ENCODE measurements at regions not wholly inside any gene's neighbourhood (a gene's known extent, or its start where the extent isn't known, plus 50 kb on each side); places are given as distances from the start of the nearest gene placed in this dataset.

GRCh38 chr10:130905386-130905785, 406.1 kb downstream of the TCERG1L start:
- Histone ChIP-seq H3K4me1 (ENCODE audit: insufficient read depth) (no peaks in the 10 kb centered on the region), H3K4me2 (no peak overlapping the region), H3K79me2 (replicated peaks; ENCODE audit: insufficient read depth) (no peaks in the 10 kb centered on the region), H4K20me1 (replicated peaks; ENCODE audit: insufficient read depth) (no peaks in the 10 kb centered on the region), H3K27me3 (ENCODE audit: insufficient read depth) (no peaks in the 10 kb centered on the region), H3F3A (replicated peaks; ENCODE audit: low read depth) (no peaks in the 10 kb centered on the region), H3K4me3 (no peak overlapping the region), H3K36me3 (ENCODE audit: insufficient read depth) (no peaks in the 10 kb centered on the region; the same call in 1 of the 2 replicates), H3K27ac (ENCODE audit: low read depth) (no peak overlapping the region), H2AFZ (no peak overlapping the region), H3K9me2 (ENCODE audit: insufficient read depth) (no peaks in the 10 kb centered on the region)
- peaks cover 2% of the 10 kb centered on the region for H3K27me3 Mint-ChIP-seq (ENCODE audit: insufficient read depth, low read depth, poor library complexity)
- peaks cover 2% of the 10 kb centered on the region; the same call in 1 of the 3 replicates for H3K4me1 Mint-ChIP-seq
- no peak for TF ChIP-seq CREB1 (CRISPR knock-in tag; IDR thresholded peaks at IDR 0.05; ENCODE audit: low read depth)
- TF ChIP-seq ETS1 (IDR thresholded peaks at IDR 0.05), result no peak
- no peak for TF ChIP-seq ZNF114 (CRISPR knock-in tag; IDR thresholded peaks at IDR 0.05)
- TF ChIP-seq ZNF462 (CRISPR knock-in tag; IDR thresholded peaks at IDR 0.05), result no peak
- TF ChIP-seq EZH2phosphoT487 (IDR thresholded peaks at IDR 0.05; ENCODE audit: unreplicated experiment), result no peak
- TF ChIP-seq CTCF (conservative IDR thresholded peaks at IDR 0.05; ENCODE audit: low read depth in 2 of 2), result no peak
- TF ChIP-seq POLR2AphosphoS5 (IDR thresholded peaks at IDR 0.05; ENCODE audit: low read depth), result no peak
- TF ChIP-seq ZNF331 (CRISPR knock-in tag; IDR thresholded peaks at IDR 0.05; ENCODE audit: low read depth), result no peak
- TF ChIP-seq JUNB (IDR thresholded peaks at IDR 0.05; ENCODE audit: unreplicated experiment), result no peak
- TF ChIP-seq NANOG (IDR thresholded peaks at IDR 0.05; ENCODE audit: borderline replicate concordance), result no peak
- no peak for TF ChIP-seq STAT1 (IDR thresholded peaks at IDR 0.05; ENCODE audit: unreplicated experiment)
- no peak for TF ChIP-seq EZH2 (IDR thresholded peaks at IDR 0.05; ENCODE audit: low read depth, unreplicated experiment)
- no peak for TF ChIP-seq REST (IDR thresholded peaks at IDR 0.05; ENCODE audit: unreplicated experiment)
- H3K36me3 Mint-ChIP-seq (ENCODE audit: low read depth), result peaks cover 6% of the 10 kb centered on the region
- DNase-seq (ENCODE audit: low spot score), result no peak
- peaks cover 80% of the 10 kb centered on the region for H3K9me3 Mint-ChIP-seq
- H3K4me3 Mint-ChIP-seq, result no peak overlapping the region
- no peak overlapping the region for H3K27ac Mint-ChIP-seq
- no peak for ATAC-seq

Measured in GM23338 (cell line).